HepG2 (cell line): ENCODE measurements at regions not wholly inside any gene's neighbourhood (a gene's known extent, or its start where the extent isn't known, plus 50 kb on each side); places are given as distances from the start of the nearest gene placed in this dataset.

Source experiments
- ATAC-seq: fragments of 200-7000 bp; cut with Tn5 transposase; 3 replicates; pipeline ENCODE4 v1.9.1; 2020; ENCODE audit warnings: mild to moderate bottlenecking, moderate library complexity
- BruUV-seq: library from RNA; stranded (reverse); fragments of 400-500 nt; replicated peaks from 2 replicates; lab custom pipeline; 2021; lab: Mats Ljungman, UMichigan
- CTCF ChIA-PET: fragments of 300-600 bp; formaldehyde crosslinking; extraction: SDS; loops from one replicate; lab custom pipeline; 2021; ENCODE audit warnings: low total read pairs, inconsistent platforms, low intra/inter-chr PET ratio; lab: Yijun Ruan, JAX
- POLR2A ChIA-PET: fragments of 350-600 bp; sonication (Branson Sonifier 250); formaldehyde crosslinking; loops from one replicate; lab custom pipeline; 2020; ENCODE audit warnings: antibody characterized with exemption, inconsistent platforms; lab: Yijun Ruan, JAX
- DNase-seq: peaks from one replicate; pipeline ENCODE4 v3.0.0-alpha.2; 2015; ENCODE audit warnings: low spot score
- FAIRE-seq: peaks from 3 replicates; lab custom pipeline; 2011; peaks lifted over from hg19 to GRCh38; lab: Jason Lieb, UNC
- H2AFZ ChIP-seq: one replicate; pipeline ENCODE4 v1.6.1; 2011; ENCODE audit warnings: low read length, inconsistent platforms
- H3K27ac ChIP-seq: fragments of 300-600 bp; 3 replicates; pipeline ENCODE4 v1.8.0; 2011; ENCODE audit warnings: mixed run types, mild to moderate bottlenecking, mixed read lengths, low read length, inconsistent platforms; ENCODE audit not compliant: insufficient read depth; ENCODE audit errors: extremely low read length
- H3K27me3 ChIP-seq, 2 experiments: fragments of 200-600 bp in 1 of 2; 2 replicates in 1 of 2; 3 replicates in 1 of 2; pipeline versions ENCODE4 v1.6.0 to v1.8.0; 2011; ENCODE audit warnings: low read length in 2 of 2, mild to moderate bottlenecking in 2 of 2, moderate library complexity in 2 of 2, inconsistent platforms in 1 of 2; ENCODE audit not compliant: insufficient read depth in 2 of 2, control insufficient read depth in 1 of 2
- H3K36me3 ChIP-seq, 2 experiments: fragments of 200-600 bp in 1 of 2; replicated peaks in 1 of 2; 2 replicates in 1 of 2; 3 replicates in 1 of 2; pipeline versions ENCODE4 v1.5.1 to v1.8.0; 2011; ENCODE audit warnings: low read length in 2 of 2, inconsistent platforms in 1 of 2; ENCODE audit not compliant: insufficient read depth in 2 of 2, control insufficient read depth in 1 of 2
- H3K4me1 ChIP-seq: 2 replicates; pipeline ENCODE4 v1.5.1; 2012; ENCODE audit warnings: low read length, inconsistent platforms; ENCODE audit not compliant: insufficient read depth
- H3K4me2 ChIP-seq: 2 replicates; pipeline ENCODE4 v1.6.0; 2011; ENCODE audit warnings: low read depth, low read length, inconsistent platforms
- H3K4me3 ChIP-seq, 3 experiments: fragments of 200-600 bp in 1 of 3; sonication (generic), shearing (Covaris generic) in 1 of 3; replicated peaks in 1 of 3; 2 replicates each; pipeline ENCODE4 v1.5.1; 2011 to 2016; ENCODE audit warnings: low read length in 3 of 3, inconsistent platforms in 2 of 3, low read depth in 2 of 3, mild to moderate bottlenecking in 2 of 3, control low read depth in 1 of 3, mixed read lengths in 1 of 3; ENCODE audit not compliant: insufficient read depth in 1 of 3
- H3K79me2 ChIP-seq: one replicate; pipeline ENCODE4 v1.6.1; 2011; ENCODE audit warnings: low read length, inconsistent platforms; ENCODE audit not compliant: insufficient read depth
- H3K9ac ChIP-seq: 2 replicates; pipeline ENCODE4 v1.6.0; 2011; ENCODE audit warnings: mild to moderate bottlenecking, low read depth, low read length, inconsistent platforms; ENCODE audit not compliant: insufficient read depth
- H3K9me3 ChIP-seq: 2 replicates; pipeline ENCODE4 v1.5.1; 2012; ENCODE audit warnings: mild to moderate bottlenecking, low read length
- H4K20me1 ChIP-seq: 2 replicates; pipeline ENCODE4 v1.6.0; 2011; ENCODE audit warnings: inconsistent platforms, mild to moderate bottlenecking, low read length, moderate library complexity; ENCODE audit not compliant: insufficient read depth
- CCDC6 ChIP-seq: sonication (generic); formaldehyde crosslinking; IDR thresholded peaks from 2 replicates; pipeline ENCODE4 v1.8.1; 2022; ENCODE audit warnings: mild to moderate bottlenecking, missing genetic modification reagents, moderate library complexity
- E2F1 ChIP-seq: sonication (generic); formaldehyde crosslinking; IDR thresholded peaks from 2 replicates; pipeline ENCODE4 v1.5.0; 2020; ENCODE audit warnings: missing genetic modification reagents
- GATAD2A ChIP-seq: IDR thresholded peaks from 2 replicates; pipeline ENCODE4 v1.6.1; 2016
- HNF1B ChIP-seq: sonication (generic); formaldehyde crosslinking; IDR thresholded peaks from 2 replicates; pipeline ENCODE4 v1.5.1; 2020; ENCODE audit warnings: mild to moderate bottlenecking, moderate library complexity, missing genetic modification reagents
- HNF4G ChIP-seq, 2 experiments: sonication (generic) in 1 of 2; formaldehyde crosslinking in 1 of 2; IDR thresholded peaks; 2 replicates each; pipeline versions ENCODE4 v1.4.0 to v1.6.1; 2011 to 2020; ENCODE audit warnings: borderline replicate concordance in 2 of 2, low read depth in 2 of 2, mild to moderate bottlenecking in 2 of 2, low read length in 1 of 2, missing genetic modification reagents in 1 of 2, moderate library complexity in 1 of 2
- IKZF1 ChIP-seq: fragments of 450-650 bp; IDR thresholded peaks from 2 replicates; pipeline ENCODE4 v1.7.1; 2016
- THAP11 ChIP-seq: IDR thresholded peaks from 2 replicates; pipeline ENCODE4 v1.6.1; 2016; ENCODE audit warnings: missing biosample characterization, missing genetic modification reagents
- ZBTB14 ChIP-seq: sonication (generic); formaldehyde crosslinking; IDR thresholded peaks from 2 replicates; pipeline ENCODE4 v1.4.0; 2020; ENCODE audit warnings: missing genetic modification reagents
- ZBTB40 ChIP-seq, 2 experiments: fragments of 450-650 bp in 1 of 2; sonication (generic) in 1 of 2; formaldehyde crosslinking in 1 of 2; IDR thresholded peaks; 2 replicates each; pipeline versions ENCODE4 v1.6.1 to v1.8.0; 2016 to 2022; ENCODE audit warnings: antibody characterized with exemption in 1 of 2, mild to moderate bottlenecking in 1 of 2, missing genetic modification reagents in 1 of 2
- ZNF251 ChIP-seq: sonication (generic); formaldehyde crosslinking; IDR thresholded peaks from 2 replicates; pipeline ENCODE4 v1.9.0; 2021; ENCODE audit warnings: mild to moderate bottlenecking, missing genetic modification reagents
- ZNF383 ChIP-seq: sonication (generic); formaldehyde crosslinking; IDR thresholded peaks from 2 replicates; pipeline ENCODE4 v1.4.0; 2020; ENCODE audit warnings: missing genetic modification reagents, mild to moderate bottlenecking, borderline replicate concordance
- ZNF761 ChIP-seq: sonication (generic); formaldehyde crosslinking; conservative IDR thresholded peaks from 2 replicates; pipeline ENCODE4 v1.4.0; 2020; ENCODE audit warnings: mild to moderate bottlenecking, missing genetic modification reagents
- WGBS: methylation state at CpG from one replicate; pipeline ENCODE4 v1.1.6; 2017; ENCODE audit warnings: low lambda C conversion rate; 5-methylcytosine and 5-hydroxymethylcytosine counted together
- in situ Hi-C: cut with HindIII; loops from 2 replicates; pipeline ENCODE4 v1.10.0; 2017; ENCODE audit warnings: low pct_unique_long_range_greater_than_20kb; ENCODE audit not compliant: extremely low pct_ligation_motif_present
- intact Hi-C: fragments of 100-400 bp; cut with micrococcal nuclease; formaldehyde crosslinking; loops from one replicate; pipeline ENCODE4 v1.10.0; 2022; ENCODE audit not compliant: unreplicated experiment

GRCh38 chr15:62417439-62417838 is 252.4 kb upstream of the C2CD4B start:
- in situ Hi-C loops (no loop called here), intact Hi-C loops (no loop called here)
- 88% methylated on average over 3 of the region's 3 CpGs for WGBS
- BruUV-seq = no TSS peak
- H3K79me2 ChIP-seq = no peaks in the 10 kb centered on the region
- H3K9me3 ChIP-seq = no peaks in the 10 kb centered on the region
- FAIRE-seq (no peak), DNase-seq (no peak), ATAC-seq (no peak)
- H3K4me1 ChIP-seq = peaks cover 14% of the 10 kb centered on the region
- H3K9ac ChIP-seq = no peak overlapping the region
- H3K27ac ChIP-seq = no peak overlapping the region
- no peak overlapping the region for H3K4me2 ChIP-seq
- ChIA-PET CTCF (no interaction called here), POLR2A (no interaction called here)
- no peaks in the 10 kb centered on the region for H3K27me3 ChIP-seq
- H2AFZ ChIP-seq = no peak overlapping the region
- no peak overlapping the region for H3K4me3 ChIP-seq
- H3K36me3 ChIP-seq = no peaks in the 10 kb centered on the region; a peak in 1 of 5 replicates
- H4K20me1 ChIP-seq = no peaks in the 10 kb centered on the region
- no peak for TF ChIP-seq ZNF251 (CRISPR knock-in tag)
- no peak for TF ChIP-seq THAP11
- no peak for TF ChIP-seq ZBTB40 (IDR thresholded peaks at IDR 0.05)
- TF ChIP-seq ZBTB40 (CRISPR knock-in tag; IDR thresholded peaks at IDR 0.05) = no peak
- TF ChIP-seq GATAD2A (CRISPR knock-in tag) = no peak
- no peak for TF ChIP-seq E2F1 (CRISPR knock-in tag)
- no peak for TF ChIP-seq ZNF383 (CRISPR knock-in tag)
- no peak for TF ChIP-seq HNF1B (CRISPR knock-in tag)
- TF ChIP-seq ZNF761 = no peak
- TF ChIP-seq HNF4G (IDR thresholded peaks at IDR 0.05; ENCODE audit: borderline replicate concordance, low read depth, low read length) = no peak
- no peak for TF ChIP-seq HNF4G (CRISPR knock-in tag; IDR thresholded peaks at IDR 0.05; ENCODE audit: borderline replicate concordance, low read depth)
- TF ChIP-seq CCDC6 = no peak
- no peak for TF ChIP-seq IKZF1
- TF ChIP-seq ZBTB14 (CRISPR knock-in tag) = no peak
